Astrocyte (in vitro differentiated cells and primary cell): ENCODE measurements at regions not wholly inside any gene's neighbourhood (a gene's known extent, or its start where the extent isn't known, plus 50 kb on each side); places are given as distances from the start of the nearest gene placed in this dataset.

Experiments
- CTCF ChIP-seq: IDR thresholded peaks from 2 replicates; pipeline ENCODE4 v1.5.1; 2011; ENCODE audit warnings: low read depth, mild to moderate bottlenecking, inconsistent platforms, low read length, moderate library complexity; ENCODE audit not compliant: insufficient read depth
- EZH2 ChIP-seq: IDR thresholded peaks from 2 replicates; pipeline ENCODE4 v1.6.1; 2012; ENCODE audit warnings: mild to moderate bottlenecking, low read length, inconsistent platforms; ENCODE audit not compliant: insufficient read depth

GRCh38 chr14:54053386-54053745, 96.7 kb upstream of the BMP4 start:
- TF ChIP-seq CTCF (no peak), EZH2 (no peak)
